ENCODE measurements at regions not wholly inside any gene's neighbourhood (a gene's known extent, or its start where the extent isn't known, plus 50 kb on each side); places are given as distances from the start of the nearest gene placed in this dataset.

DNA sequence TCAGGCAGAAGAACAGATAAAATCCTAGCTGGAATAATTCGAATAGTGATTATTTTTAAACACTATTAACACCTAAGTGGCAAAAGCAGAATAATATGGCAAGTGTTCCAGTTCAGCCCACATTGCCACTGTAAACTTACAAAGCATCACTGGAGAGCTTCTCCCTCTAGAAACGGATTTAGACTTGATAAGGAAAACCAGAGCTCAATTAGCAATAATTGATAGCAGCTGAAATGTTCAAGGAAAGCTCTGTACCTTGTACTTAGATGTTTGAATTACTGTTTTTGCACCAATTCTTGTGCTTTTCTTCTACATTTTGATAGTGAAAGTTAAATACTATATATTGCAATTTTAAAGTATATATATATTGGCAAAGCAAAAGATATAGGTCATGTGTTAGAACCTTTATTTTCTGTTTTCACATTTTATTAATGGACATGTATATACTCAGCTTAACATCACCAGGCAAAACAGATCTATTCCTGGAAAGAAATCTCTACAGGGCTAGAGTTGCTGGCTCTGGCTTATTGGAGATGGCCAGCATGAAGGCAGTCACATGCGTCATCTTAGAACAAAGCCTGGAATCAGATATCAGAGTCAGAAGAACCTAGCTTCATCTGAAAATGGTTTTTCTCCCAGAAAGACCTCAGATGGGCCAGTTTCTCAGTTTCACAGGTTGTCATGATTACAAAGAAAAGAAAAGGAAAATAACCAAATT lies 149.1 kb upstream of the CTAGE1 start:
- H3K79me2 ChIP-seq (ENCODE audit: insufficient read depth, low read length) = no peaks in the 10 kb centered on the region
- H3K4me1 ChIP-seq (ENCODE audit: insufficient read depth, low read length, severe bottlenecking) = no peaks in the 10 kb centered on the region
- no peaks in the 10 kb centered on the region for H3K27me3 ChIP-seq (ENCODE audit: insufficient read depth, low read length)
- no peak overlapping the region for H2AFZ ChIP-seq (ENCODE audit: low read length)
- no peak for TF ChIP-seq CTCF (IDR thresholded peaks at IDR 0.05; ENCODE audit: low read length)
- no peak for TF ChIP-seq EZH2 (IDR thresholded peaks at IDR 0.05; ENCODE audit: borderline replicate concordance, low read length)
- no peak overlapping the region for H3K4me2 ChIP-seq (ENCODE audit: low read length)
- no peaks in the 10 kb centered on the region for H3K9me2 ChIP-seq (ENCODE audit: low read depth, low read length)
- no peak overlapping the region for H3K4me3 ChIP-seq (ENCODE audit: low read depth, low read length, poor library complexity, severe bottlenecking)
- no peak overlapping the region for H3K9ac ChIP-seq (ENCODE audit: low read length)
- no peak overlapping the region for H3K27ac ChIP-seq (ENCODE audit: low read depth, low read length, poor library complexity, severe bottlenecking)
- H4K20me1 ChIP-seq (ENCODE audit: insufficient read depth, low read length) = no peaks in the 10 kb centered on the region
- H3K36me3 ChIP-seq (ENCODE audit: insufficient read depth, low read length) = no peaks in the 10 kb centered on the region
- no peaks in the 10 kb centered on the region for H3F3A ChIP-seq (ENCODE audit: insufficient read depth, low read length)
- no peaks in the 10 kb centered on the region for H3K9me3 ChIP-seq (ENCODE audit: low read length)

- H3K4me2 ChIP-seq (ENCODE audit: low read length) = no peak overlapping the region
- no peaks in the 10 kb centered on the region for H3K36me3 ChIP-seq (ENCODE audit: insufficient read depth, low read length)
- H3K27ac ChIP-seq (ENCODE audit: low read depth, low read length, poor library complexity, severe bottlenecking) = no peak overlapping the region
- H3K4me1 ChIP-seq (ENCODE audit: insufficient read depth, low read length, severe bottlenecking) = no peaks in the 10 kb centered on the region
- H2AFZ ChIP-seq (ENCODE audit: low read length) = no peak overlapping the region
- no peak overlapping the region for H3K9ac ChIP-seq (ENCODE audit: low read length)
- H3K9me2 ChIP-seq (ENCODE audit: low read depth, low read length) = no peaks in the 10 kb centered on the region
- H3F3A ChIP-seq (ENCODE audit: insufficient read depth, low read length) = no peaks in the 10 kb centered on the region
- no peaks in the 10 kb centered on the region for H3K27me3 ChIP-seq (ENCODE audit: insufficient read depth, low read length)
- no peaks in the 10 kb centered on the region for H3K9me3 ChIP-seq (ENCODE audit: low read length)
- H3K4me3 ChIP-seq (ENCODE audit: low read depth, low read length, poor library complexity, severe bottlenecking) = no peak overlapping the region
- no peak for TF ChIP-seq EZH2 (IDR thresholded peaks at IDR 0.05; ENCODE audit: borderline replicate concordance, low read length)
- no peak for TF ChIP-seq CTCF (IDR thresholded peaks at IDR 0.05; ENCODE audit: low read length)
- no peaks in the 10 kb centered on the region for H3K79me2 ChIP-seq (ENCODE audit: insufficient read depth, low read length)
- no peaks in the 10 kb centered on the region for H4K20me1 ChIP-seq (ENCODE audit: insufficient read depth, low read length)
Observed at GRCh38 chr18:22567794-22568193, 150.1 kb upstream of the CTAGE1 start.

GRCh38 chr18:22570492-22570891 lies 152.8 kb upstream of the CTAGE1 start:
- no peak overlapping the region for H3K27ac ChIP-seq (ENCODE audit: low read depth, low read length, poor library complexity, severe bottlenecking)
- no peaks in the 10 kb centered on the region for H3K4me1 ChIP-seq (ENCODE audit: insufficient read depth, low read length, severe bottlenecking)
- H3K79me2 ChIP-seq (ENCODE audit: insufficient read depth, low read length) = no peaks in the 10 kb centered on the region
- no peaks in the 10 kb centered on the region for H4K20me1 ChIP-seq (ENCODE audit: insufficient read depth, low read length)
- no peaks in the 10 kb centered on the region for H3K27me3 ChIP-seq (ENCODE audit: insufficient read depth, low read length)
- no peaks in the 10 kb centered on the region for H3K36me3 ChIP-seq (ENCODE audit: insufficient read depth, low read length)
- no peak overlapping the region for H3K4me2 ChIP-seq (ENCODE audit: low read length)
- no peak overlapping the region for H3K9ac ChIP-seq (ENCODE audit: low read length)
- no peak for TF ChIP-seq CTCF (IDR thresholded peaks at IDR 0.05; ENCODE audit: low read length)
- no peak for TF ChIP-seq EZH2 (IDR thresholded peaks at IDR 0.05; ENCODE audit: borderline replicate concordance, low read length)
- no peaks in the 10 kb centered on the region for H3K9me3 ChIP-seq (ENCODE audit: low read length)
- H3K4me3 ChIP-seq (ENCODE audit: low read depth, low read length, poor library complexity, severe bottlenecking) = no peak overlapping the region
- no peak overlapping the region for H2AFZ ChIP-seq (ENCODE audit: low read length)
- H3K9me2 ChIP-seq (ENCODE audit: low read depth, low read length) = no peaks in the 10 kb centered on the region
- H3F3A ChIP-seq (ENCODE audit: insufficient read depth, low read length) = no peaks in the 10 kb centered on the region
